ENCODE measurements at regions not wholly inside any gene's neighbourhood (a gene's known extent, or its start where the extent isn't known, plus 50 kb on each side); places are given as distances from the start of the nearest gene placed in this dataset.

GRCh38 chr3:168249550-168250414 lies 154.1 kb upstream of the GOLIM4 start:
- peaks cover 38% of the 10 kb centered on the region for H3K4me1 ChIP-seq (ENCODE audit: insufficient read depth)
- peaks cover 38% of the 10 kb centered on the region for H3K27me3 ChIP-seq (ENCODE audit: insufficient read depth)
- H3K27ac ChIP-seq (ENCODE audit: low read depth): no peak overlapping the region
- ATAC-seq (peak; percentile 87), DNase-seq (ENCODE audit: low spot score) (peak; percentile 95)
- peak overlapping the region; percentile 99 for H3K4me2 ChIP-seq
- peaks cover 6% of the 10 kb centered on the region for H3K27me3 Mint-ChIP-seq (ENCODE audit: insufficient read depth, low read depth, poor library complexity)
- peak overlapping the region; percentile 85 for H3K4me3 Mint-ChIP-seq
- peaks cover 17% of the 10 kb centered on the region for H3K36me3 Mint-ChIP-seq (ENCODE audit: low read depth)
- peaks cover 8% of the 10 kb centered on the region; the same call in 1 of the 2 replicates for H3K79me2 ChIP-seq (replicated peaks; ENCODE audit: insufficient read depth)
- peaks cover 2% of the 10 kb centered on the region; the same call in 1 of the 2 replicates for H3K9me2 ChIP-seq (ENCODE audit: insufficient read depth)
- H2AFZ ChIP-seq: peak overlapping the region; percentile 97
- no peaks in the 10 kb centered on the region for H3K36me3 ChIP-seq (ENCODE audit: insufficient read depth)
- H3K4me1 Mint-ChIP-seq: peaks cover 34% of the 10 kb centered on the region
- peak overlapping the region; percentile 95 for H3K4me3 ChIP-seq
- 0 out of 2 replicates have a peak, but pooled peaks cover 6% of the 10 kb centered on the region for H3F3A ChIP-seq (replicated peaks; ENCODE audit: low read depth)
- peaks cover 7% of the 10 kb centered on the region for H3K9me3 Mint-ChIP-seq
- H3K27ac Mint-ChIP-seq: peak overlapping the region; percentile 17; the same call in 1 of the 2 replicates
- no peaks in the 10 kb centered on the region for H4K20me1 ChIP-seq (replicated peaks; ENCODE audit: insufficient read depth)
- TF ChIP-seq STAT1 (IDR thresholded peaks at IDR 0.05; ENCODE audit: unreplicated experiment) (no peak), CREB1 (CRISPR knock-in tag; IDR thresholded peaks at IDR 0.05; ENCODE audit: low read depth) (no peak), ZNF331 (CRISPR knock-in tag; IDR thresholded peaks at IDR 0.05; ENCODE audit: low read depth) (no peak), EZH2 (IDR thresholded peaks at IDR 0.05; ENCODE audit: low read depth, unreplicated experiment) (no peak), NANOG (IDR thresholded peaks at IDR 0.05; ENCODE audit: borderline replicate concordance) (no peak), ZNF114 (CRISPR knock-in tag; IDR thresholded peaks at IDR 0.05) (no peak), REST (IDR thresholded peaks at IDR 0.05; ENCODE audit: unreplicated experiment) (no peak), POLR2AphosphoS5 (IDR thresholded peaks at IDR 0.05; ENCODE audit: low read depth) (peak; percentile 76), ZNF462 (CRISPR knock-in tag; IDR thresholded peaks at IDR 0.05) (no peak), CTCF (conservative IDR thresholded peaks at IDR 0.05; ENCODE audit: low read depth in 2 of 2) (peak; percentile 48 to 63), JUNB (IDR thresholded peaks at IDR 0.05; ENCODE audit: unreplicated experiment) (no peak)
- TF ChIP-seq, protein P1, sequence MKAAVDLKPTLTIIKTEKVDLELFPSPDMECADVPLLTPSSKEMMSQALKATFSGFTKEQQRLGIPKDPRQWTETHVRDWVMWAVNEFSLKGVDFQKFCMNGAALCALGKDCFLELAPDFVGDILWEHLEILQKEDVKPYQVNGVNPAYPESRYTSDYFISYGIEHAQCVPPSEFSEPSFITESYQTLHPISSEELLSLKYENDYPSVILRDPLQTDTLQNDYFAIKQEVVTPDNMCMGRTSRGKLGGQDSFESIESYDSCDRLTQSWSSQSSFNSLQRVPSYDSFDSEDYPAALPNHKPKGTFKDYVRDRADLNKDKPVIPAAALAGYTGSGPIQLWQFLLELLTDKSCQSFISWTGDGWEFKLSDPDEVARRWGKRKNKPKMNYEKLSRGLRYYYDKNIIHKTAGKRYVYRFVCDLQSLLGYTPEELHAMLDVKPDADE (IDR thresholded peaks at IDR 0.05): no peak

Data from GM23338 (cell line).